Esophagus squamous epithelium (tissue), 5 donors: ENCODE measurements at regions not wholly inside any gene's neighbourhood (a gene's known extent, or its start where the extent isn't known, plus 50 kb on each side); places are given as distances from the start of the nearest gene placed in this dataset.

ENCODE experiments used
- DNase-seq: peaks from one replicate; lab custom pipeline; 2025; lab: John Stamatoyannopoulos, UW
- H3K27ac ChIP-seq, 4 donors: fragments of 200-600 bp; sonication (generic); one replicate each; pipeline ENCODE4 v1.5.1; 2016 to 2019; ENCODE audit warnings: mild to moderate bottlenecking in 1 of 4
- H3K27me3 ChIP-seq, 4 donors: fragments of 200-600 bp; sonication (generic); 1 replicate in 3 of 4; 2 replicates in 1 of 4; pipeline versions ENCODE4 v1.5.1 to v1.6.0; 2017 to 2021; ENCODE audit warnings: antibody characterized with exemption in 1 of 4
- H3K36me3 ChIP-seq, 3 donors: fragments of 200-600 bp; sonication (generic); one replicate each; pipeline ENCODE4 v1.5.1; 2016 to 2019
- H3K4me1 ChIP-seq, 3 donors: fragments of 200-600 bp; sonication (generic); one replicate each; pipeline ENCODE4 v1.5.1; 2017 to 2019
- H3K4me3 ChIP-seq, 4 donors: fragments of 200-600 bp; sonication (generic); 1 replicate in 3 of 4; 2 replicates in 1 of 4; pipeline ENCODE4 v1.5.1; 2016 to 2019; ENCODE audit warnings: mild to moderate bottlenecking in 2 of 4, moderate library complexity in 1 of 4
- H3K9me3 ChIP-seq, 3 donors: fragments of 200-600 bp; sonication (generic); one replicate each; pipeline ENCODE4 v1.5.1; 2016 to 2019
- POLR2A ChIP-seq, 4 donors: fragments of 450-650 bp; IDR thresholded peaks; one replicate each; pipeline ENCODE4 v1.6.1; 2017; ENCODE audit warnings: antibody characterized with exemption in 4 of 4, mild to moderate bottlenecking in 4 of 4, moderate library complexity in 3 of 4
- WGBS, 2 donors: methylation state at CpG; one replicate each; pipeline ENCODE4 v1.1.5; 2018; 5-methylcytosine and 5-hydroxymethylcytosine counted together
- intact Hi-C: fragments of 100-400 bp; cut with DNase I; formaldehyde crosslinking; loops from one replicate; pipeline ENCODE4 v1.15.0; 2022
- TF ChIP-seq, protein P1 (sequence below), 6 experiments: fragments of 450-650 bp in 4 of 6; fragments of 200-600 bp in 2 of 6; sonication (generic) in 2 of 6; IDR thresholded peaks; one replicate each; pipeline ENCODE4 v1.5.1; 2016 to 2019; ENCODE audit warnings: antibody characterized with exemption in 6 of 6, mild to moderate bottlenecking in 4 of 6, moderate library complexity in 4 of 6
- donor health status: DM: yes; HTN: yes; CAD: no.

DNA sequence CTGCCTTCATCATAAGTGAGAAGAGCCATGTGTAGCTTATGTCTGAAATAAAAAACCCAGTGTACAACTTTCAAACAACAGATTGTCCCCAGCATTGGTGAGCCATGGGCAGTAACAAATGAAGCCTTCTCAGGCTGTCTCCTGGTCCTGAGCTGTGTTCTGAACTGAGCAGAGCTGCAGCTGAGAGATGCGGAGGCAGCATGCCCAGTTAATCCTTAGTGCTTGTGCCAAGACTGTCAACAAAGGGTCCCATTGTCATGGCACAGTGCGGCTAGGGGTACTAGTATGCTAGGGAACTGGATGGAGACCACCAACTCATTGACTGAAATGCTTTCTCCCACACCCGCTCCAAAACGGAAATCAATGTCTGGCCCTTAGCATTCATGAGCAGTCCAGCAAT lies 154.3 kb downstream of the RMST start:
- Histone ChIP-seq H3K4me1 (no peaks in the 10 kb centered on the region), H3K9me3 (no peaks in the 10 kb centered on the region), H3K4me3 (no peak overlapping the region), H3K36me3 (no peaks in the 10 kb centered on the region), H3K27ac (no peak overlapping the region), H3K27me3 (no peaks in the 10 kb centered on the region)
- WGBS, 2 donors: 66 to 80% methylated on average over 1 to 4 of the region's 4 CpGs
- intact Hi-C loops: no loop called here
- DNase-seq: no peak
- TF ChIP-seq, protein P1, sequence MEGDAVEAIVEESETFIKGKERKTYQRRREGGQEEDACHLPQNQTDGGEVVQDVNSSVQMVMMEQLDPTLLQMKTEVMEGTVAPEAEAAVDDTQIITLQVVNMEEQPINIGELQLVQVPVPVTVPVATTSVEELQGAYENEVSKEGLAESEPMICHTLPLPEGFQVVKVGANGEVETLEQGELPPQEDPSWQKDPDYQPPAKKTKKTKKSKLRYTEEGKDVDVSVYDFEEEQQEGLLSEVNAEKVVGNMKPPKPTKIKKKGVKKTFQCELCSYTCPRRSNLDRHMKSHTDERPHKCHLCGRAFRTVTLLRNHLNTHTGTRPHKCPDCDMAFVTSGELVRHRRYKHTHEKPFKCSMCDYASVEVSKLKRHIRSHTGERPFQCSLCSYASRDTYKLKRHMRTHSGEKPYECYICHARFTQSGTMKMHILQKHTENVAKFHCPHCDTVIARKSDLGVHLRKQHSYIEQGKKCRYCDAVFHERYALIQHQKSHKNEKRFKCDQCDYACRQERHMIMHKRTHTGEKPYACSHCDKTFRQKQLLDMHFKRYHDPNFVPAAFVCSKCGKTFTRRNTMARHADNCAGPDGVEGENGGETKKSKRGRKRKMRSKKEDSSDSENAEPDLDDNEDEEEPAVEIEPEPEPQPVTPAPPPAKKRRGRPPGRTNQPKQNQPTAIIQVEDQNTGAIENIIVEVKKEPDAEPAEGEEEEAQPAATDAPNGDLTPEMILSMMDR (IDR thresholded peaks at IDR 0.05): no peak
- no peak for TF ChIP-seq POLR2A (IDR thresholded peaks at IDR 0.05)

DNA sequence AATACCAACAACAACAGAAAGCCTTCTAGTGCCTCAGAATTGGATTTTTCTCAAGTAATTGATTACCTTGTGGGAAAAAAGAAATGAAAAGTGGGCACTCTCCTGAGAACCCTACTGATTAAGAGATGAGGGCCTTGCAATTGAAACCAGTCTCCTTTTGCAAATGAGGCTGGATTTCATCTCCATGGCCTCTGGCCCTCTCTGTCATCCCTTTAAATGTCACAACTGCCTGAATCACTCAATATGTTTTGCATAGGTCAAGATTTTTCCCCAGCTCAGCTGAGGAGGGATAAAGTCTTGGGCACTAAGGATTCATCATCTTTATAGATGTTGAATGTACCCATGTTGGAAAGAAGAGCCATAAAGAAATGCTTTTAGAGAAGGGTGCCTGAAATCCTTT lies 166.4 kb downstream of the RMST start:
- no peaks in the 10 kb centered on the region for H3K4me1 ChIP-seq
- no peaks in the 10 kb centered on the region for H3K9me3 ChIP-seq
- H3K4me3 ChIP-seq: no peak overlapping the region
- H3K27ac ChIP-seq: no peak overlapping the region
- DNase-seq: no peak
- no peaks in the 10 kb centered on the region for H3K36me3 ChIP-seq
- no peaks in the 10 kb centered on the region for H3K27me3 ChIP-seq
- TF ChIP-seq, protein P1 (IDR thresholded peaks at IDR 0.05): no peak
- no peak for TF ChIP-seq POLR2A (IDR thresholded peaks at IDR 0.05)
- intact Hi-C loops: no loop called here

DNA sequence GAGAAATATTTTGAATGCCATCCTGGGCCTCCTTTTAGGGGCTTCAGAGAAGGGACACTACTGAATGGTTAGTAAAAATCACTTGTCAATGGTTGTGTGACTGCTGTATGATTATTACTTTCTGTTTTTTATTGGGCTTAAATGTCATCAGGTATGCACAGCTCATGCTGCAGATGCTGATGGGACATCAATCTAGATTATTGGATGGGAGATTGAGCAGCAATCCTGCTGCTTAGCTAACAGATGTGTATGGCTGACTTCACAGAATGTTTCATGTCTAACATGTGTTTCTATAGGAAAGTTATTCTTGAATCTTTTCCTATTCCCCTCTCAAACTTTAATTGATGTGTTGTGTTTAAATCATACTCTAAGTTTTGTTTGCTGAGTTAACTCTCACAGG lies 166.8 kb downstream of the RMST start:
- intact Hi-C loops: no loop called here
- TF ChIP-seq, protein P1 (IDR thresholded peaks at IDR 0.05): no peak
- TF ChIP-seq POLR2A (IDR thresholded peaks at IDR 0.05): no peak
- H3K4me3 ChIP-seq: no peak overlapping the region
- H3K4me1 ChIP-seq: no peaks in the 10 kb centered on the region
- no peak for DNase-seq
- no peaks in the 10 kb centered on the region for H3K27me3 ChIP-seq
- no peak overlapping the region for H3K27ac ChIP-seq
- H3K9me3 ChIP-seq: no peaks in the 10 kb centered on the region
- H3K36me3 ChIP-seq: no peaks in the 10 kb centered on the region

DNA sequence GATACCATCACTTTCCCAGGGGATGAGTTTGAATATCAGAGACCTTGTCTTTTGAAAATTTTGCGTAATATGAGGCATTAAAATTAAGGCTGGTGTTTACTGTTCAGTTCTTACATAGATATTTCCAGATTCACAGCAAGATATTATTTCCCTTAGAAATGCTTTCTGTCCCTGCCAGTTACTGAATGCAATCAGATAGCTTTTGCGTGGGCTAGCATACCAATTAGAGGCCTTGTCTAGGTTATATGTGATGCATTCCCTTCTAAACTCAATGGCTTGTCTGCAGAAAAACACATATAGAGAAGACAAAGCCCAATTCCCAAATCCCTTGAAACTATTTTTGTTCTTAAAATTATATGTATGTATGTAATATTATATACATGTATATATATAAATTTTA lies 167.8 kb downstream of the RMST start:
- TF ChIP-seq POLR2A (IDR thresholded peaks at IDR 0.05): no peak
- TF ChIP-seq, protein P1 (IDR thresholded peaks at IDR 0.05): no peak
- Histone ChIP-seq H3K4me3 (no peak overlapping the region), H3K36me3 (no peaks in the 10 kb centered on the region), H3K27me3 (no peaks in the 10 kb centered on the region), H3K9me3 (no peaks in the 10 kb centered on the region), H3K27ac (no peak overlapping the region), H3K4me1 (no peaks in the 10 kb centered on the region)
- intact Hi-C loops: no loop called here
- WGBS, 2 donors: 83 to 90% methylated on average over 2 of the region's 2 CpGs
- no peak for DNase-seq

DNA sequence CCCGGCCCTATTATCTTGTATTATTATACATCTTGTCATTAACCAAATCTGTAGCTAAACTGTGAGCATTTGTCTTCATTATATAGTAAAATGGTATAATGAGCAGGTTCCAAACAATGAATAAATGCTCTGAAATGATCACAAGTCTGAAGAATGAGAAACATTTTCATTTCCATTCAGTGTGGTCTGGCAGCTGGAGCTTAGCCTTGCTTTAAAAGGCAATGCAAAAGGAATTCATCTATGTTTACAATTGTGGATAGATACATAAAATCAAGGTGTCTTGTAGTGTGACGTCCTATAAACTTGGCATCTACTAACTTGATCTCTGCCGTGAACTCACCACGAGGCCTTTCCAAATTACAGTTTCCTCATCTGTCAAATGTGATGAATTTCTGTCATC lies 168.3 kb downstream of the RMST start:
- DNase-seq: no peak
- TF ChIP-seq POLR2A (IDR thresholded peaks at IDR 0.05): no peak
- TF ChIP-seq, protein P1 (IDR thresholded peaks at IDR 0.05): no peak
- WGBS, 2 donors: 41 to 45% methylated on average over 4 of the region's 4 CpGs
- Histone ChIP-seq H3K27me3 (no peaks in the 10 kb centered on the region), H3K36me3 (no peaks in the 10 kb centered on the region), H3K4me3 (no peak overlapping the region), H3K4me1 (no peaks in the 10 kb centered on the region), H3K9me3 (no peaks in the 10 kb centered on the region), H3K27ac (no peak overlapping the region)
- intact Hi-C loops: no loop called here
